Neural progenitor cell (in vitro differentiated cells): ENCODE measurements at regions not wholly inside any gene's neighbourhood (a gene's known extent, or its start where the extent isn't known, plus 50 kb on each side); places are given as distances from the start of the nearest gene placed in this dataset.

Experiments used
- CTCF ChIP-seq: fragments of 200-600 bp; sonication (generic); IDR thresholded peaks from 2 replicates; pipeline ENCODE4 v1.5.1; 2017; ENCODE audit warnings: antibody characterized with exemption, mild to moderate bottlenecking
- EZH2phosphoT487 ChIP-seq: fragments of 200-600 bp; sonication (generic); IDR thresholded peaks from 2 replicates; pipeline ENCODE4 v1.6.1; 2017; ENCODE audit warnings: antibody characterized with exemption

- TF ChIP-seq CTCF (no peak), EZH2phosphoT487 (no peak)
These were observed 1029.8 kb upstream of the AGA start for GRCh38 chr4:178471994-178472393.
